Left ventricle myocardium superior (tissue), 1 donor: ENCODE measurements at regions not wholly inside any gene's neighbourhood (a gene's known extent, or its start where the extent isn't known, plus 50 kb on each side); places are given as distances from the start of the nearest gene placed in this dataset.

Experiments
- ATAC-seq: fragments of 200-7000 bp; cut with Tn5 transposase; one replicate; pipeline ENCODE4 v1.9.1; 2020; ENCODE audit warnings: mild to moderate bottlenecking, moderate library complexity
- DNase-seq: peaks from one replicate; pipeline ENCODE4 v3.0.0-alpha.2; 2020
- intact Hi-C: fragments of 100-400 bp; cut with micrococcal nuclease; formaldehyde crosslinking; loops from one replicate; pipeline ENCODE4 v1.11.0; 2022
- donor health status: DM: no; HTN: yes; CAD: no; lungs with severe emphysema.

- no peak for ATAC-seq
- intact Hi-C loops, result no loop called here
- DNase-seq, result no peak
Observed at GRCh38 chr3:74722211-74722610, 107.8 kb upstream of the CNTN3 start.

DNA sequence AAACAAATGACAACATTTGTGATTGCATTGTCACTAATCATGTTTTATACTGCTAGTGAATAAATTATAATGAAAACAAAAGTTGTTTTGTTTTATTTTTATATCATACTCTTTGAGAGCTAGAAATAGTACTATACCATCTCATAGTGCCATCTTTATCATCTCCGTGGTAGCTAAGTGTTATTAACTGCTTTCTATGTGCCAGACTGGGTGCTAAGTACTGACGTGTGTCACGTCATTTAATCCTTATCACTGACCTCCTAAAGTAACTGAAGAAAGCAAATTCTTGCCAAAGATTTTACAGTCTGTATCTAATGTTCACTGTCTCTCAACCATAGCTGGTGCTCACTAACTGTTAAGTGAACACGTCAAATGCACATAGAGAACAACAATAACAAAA, 99.5 kb upstream of the CNTN3 start:
- no peak for DNase-seq
- intact Hi-C loops, result no loop called here
- ATAC-seq, result no peak

DNA sequence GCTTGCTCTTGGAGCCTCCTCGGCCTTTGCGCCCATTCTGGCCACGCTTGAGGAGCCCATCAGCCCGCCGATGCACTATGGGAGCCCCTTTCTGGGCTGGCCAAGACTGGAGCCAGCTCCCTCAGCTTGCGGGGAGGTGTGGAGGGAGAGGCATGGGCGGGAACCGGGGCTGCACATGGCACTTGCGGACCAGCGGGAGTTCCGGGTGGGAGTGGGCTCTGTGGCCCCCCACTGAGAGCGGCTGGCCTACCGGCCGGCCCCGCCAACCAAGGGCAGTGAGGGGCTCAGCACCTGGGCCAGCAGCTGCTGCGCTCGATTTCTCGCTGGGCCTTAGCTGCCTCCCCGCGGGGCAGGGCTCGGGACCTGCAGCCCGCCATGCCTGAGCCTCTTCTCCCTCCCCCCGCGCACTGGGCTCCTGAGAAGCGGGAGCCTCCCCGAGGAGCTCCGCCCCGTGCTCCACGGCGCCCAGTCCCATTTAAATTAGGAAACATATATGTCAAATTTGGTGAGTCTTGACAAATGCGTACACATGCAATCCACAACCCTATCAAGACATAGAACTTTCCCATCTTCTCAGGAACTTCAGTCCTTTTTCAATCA, 97.6 kb upstream of the CNTN3 start:
- intact Hi-C loops, result no loop called here
- DNase-seq (no peak), ATAC-seq (no peak)

- DNase-seq (no peak), ATAC-seq (no peak)
- intact Hi-C loops, result no loop called here
Observed at GRCh38 chr3:74709951-74710350, 95.5 kb upstream of the CNTN3 start.

DNA sequence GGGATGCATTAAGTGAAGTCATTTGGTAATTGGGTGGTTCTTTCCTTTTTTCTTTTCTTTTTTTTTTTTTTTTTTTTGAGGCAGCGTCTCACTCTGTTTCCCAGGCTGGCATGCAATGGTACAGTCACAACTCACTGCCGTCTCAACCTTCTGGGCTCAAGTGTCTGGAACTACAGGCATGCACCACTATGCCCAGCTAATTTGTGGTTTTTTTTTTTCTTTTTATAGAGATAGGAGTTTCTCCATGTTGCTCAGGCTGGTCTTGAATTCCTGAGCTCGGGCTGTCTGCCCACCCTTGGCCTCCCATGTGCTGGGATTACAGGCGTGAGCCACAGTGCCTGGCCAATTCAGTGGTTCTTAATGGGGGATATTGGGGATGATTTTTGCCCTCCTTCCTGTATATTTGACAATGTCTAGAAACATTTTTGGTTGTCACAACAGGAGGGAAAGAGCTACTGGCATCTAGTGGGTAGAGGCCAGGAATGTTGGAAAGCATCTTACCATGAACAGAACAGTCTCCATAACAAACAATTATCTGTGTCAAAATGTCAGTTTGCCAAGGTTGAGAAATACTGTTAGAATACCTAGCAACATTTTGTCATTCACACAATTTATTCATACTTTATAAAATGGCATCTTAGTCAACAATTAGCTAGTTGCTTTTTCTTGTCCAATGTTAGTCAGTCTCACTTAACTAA, 79.4 kb upstream of the CNTN3 start:
- DNase-seq (no peak), ATAC-seq (peak; percentile 77)
- intact Hi-C loops, result no loop called here

DNA sequence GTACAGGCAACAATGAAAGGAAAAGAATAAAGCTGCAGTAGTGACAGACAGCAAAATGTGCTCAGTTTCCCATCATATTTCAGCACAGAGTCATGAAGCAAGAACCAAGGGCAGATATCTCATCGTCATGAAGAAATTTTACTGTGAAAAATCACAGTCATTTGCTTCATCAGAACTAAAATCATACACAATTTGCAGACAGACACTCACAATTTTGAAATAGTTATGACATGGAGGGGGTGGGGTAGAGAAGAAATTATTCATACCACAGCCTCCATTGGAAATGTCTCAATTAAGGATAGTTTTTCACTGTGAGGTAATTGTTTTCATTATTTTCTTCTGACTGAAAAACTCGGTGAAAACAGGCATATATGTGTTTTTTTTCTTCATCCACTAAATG, 78.8 kb upstream of the CNTN3 start:
- ATAC-seq, result no peak
- intact Hi-C loops, result no loop called here
- no peak for DNase-seq

- DNase-seq (no peak), ATAC-seq (no peak)
- intact Hi-C loops, result no loop called here
Observed at GRCh38 chr3:74691946-74692345, 77.5 kb upstream of the CNTN3 start.

DNA sequence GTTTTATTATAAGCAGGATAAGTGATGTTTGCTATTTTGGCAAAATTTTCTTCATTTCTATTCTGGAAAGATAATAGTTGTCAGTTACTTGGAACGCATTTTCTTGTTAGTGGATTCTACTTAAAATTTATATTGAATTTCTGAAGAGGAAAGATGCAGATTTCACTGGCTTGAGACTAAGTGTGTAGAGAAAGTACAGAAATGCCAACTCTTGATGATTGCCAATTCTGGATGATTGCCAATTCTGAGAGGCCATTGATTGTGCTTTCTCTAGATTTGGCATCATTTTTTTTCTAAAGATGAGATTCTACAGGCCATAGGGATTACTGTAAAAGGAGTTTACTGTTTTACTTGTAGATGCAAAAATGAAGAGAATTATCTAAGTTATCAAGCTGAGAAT, 58.9 kb upstream of the CNTN3 start:
- intact Hi-C loops, result no loop called here
- DNase-seq (no peak), ATAC-seq (no peak)

GRCh38 chr3:74664606-74665005, 50.1 kb upstream of the CNTN3 start:
- ATAC-seq (no peak), DNase-seq (no peak)
- intact Hi-C loops, result no loop called here
